OCI-LY1 (cell line): ENCODE measurements at regions not wholly inside any gene's neighbourhood (a gene's known extent, or its start where the extent isn't known, plus 50 kb on each side); places are given as distances from the start of the nearest gene placed in this dataset.
A peak's percentile ranks its signal among the peaks of the same experiment; 100 is the strongest.
"Not testable (repeated sequence)": the region's sequence is repeated elsewhere in the genome, so short reads cannot be mapped to it uniquely, and the experiment has no call there.

ENCODE experiments used
- H2AFZ ChIP-seq: fragments of 200-600 bp; sonication (generic), shearing (Covaris generic); 2 replicates; pipeline ENCODE4 v1.6.0; 2014; ENCODE audit warnings: antibody characterized with exemption, mild to moderate bottlenecking, low read length
- H3F3A ChIP-seq: fragments of 200-600 bp; sonication (generic), shearing (Covaris generic); 2 replicates; pipeline ENCODE4 v1.6.0; 2014; ENCODE audit warnings: mild to moderate bottlenecking, antibody characterized with exemption, low read length, moderate library complexity; ENCODE audit not compliant: insufficient read depth
- H3K27ac ChIP-seq: fragments of 200-600 bp; sonication (generic); 2 replicates; pipeline ENCODE4 v1.5.1; 2014; ENCODE audit warnings: low read length, mixed run types, mild to moderate bottlenecking, low read depth; ENCODE audit not compliant: poor library complexity, severe bottlenecking
- H3K27me3 ChIP-seq: fragments of 200-600 bp; sonication (generic); 2 replicates; pipeline ENCODE4 v1.6.0; 2014; ENCODE audit warnings: antibody characterized with exemption, mild to moderate bottlenecking, low read length, moderate library complexity; ENCODE audit not compliant: insufficient read depth
- H3K36me3 ChIP-seq: fragments of 200-600 bp; sonication (generic); 2 replicates; pipeline ENCODE4 v1.6.1; 2014; ENCODE audit warnings: mild to moderate bottlenecking, antibody characterized with exemption, low read length, moderate library complexity, mixed read lengths; ENCODE audit not compliant: insufficient read depth
- H3K4me1 ChIP-seq: fragments of 200-600 bp; sonication (generic); 2 replicates; pipeline ENCODE4 v1.5.1; 2014; ENCODE audit warnings: mild to moderate bottlenecking, low read length, moderate library complexity; ENCODE audit not compliant: insufficient read depth, severe bottlenecking
- H3K4me2 ChIP-seq: fragments of 200-600 bp; sonication (generic), shearing (Covaris generic); 2 replicates; pipeline ENCODE4 v1.6.1; 2014; ENCODE audit warnings: low read length
- H3K4me3 ChIP-seq: fragments of 200-600 bp; sonication (generic); 2 replicates; pipeline ENCODE4 v1.5.1; 2014; ENCODE audit warnings: low read length, low read depth, mild to moderate bottlenecking, mixed read lengths; ENCODE audit not compliant: poor library complexity, severe bottlenecking
- H3K79me2 ChIP-seq: fragments of 200-600 bp; shearing (Covaris generic); 2 replicates; pipeline ENCODE4 v1.6.1; 2016; ENCODE audit warnings: mixed run types, low read length, mixed read lengths; ENCODE audit not compliant: insufficient read depth
- H3K9ac ChIP-seq: fragments of 200-600 bp; sonication (generic), shearing (Covaris generic); 2 replicates; pipeline ENCODE4 v1.6.1; 2014; ENCODE audit warnings: mild to moderate bottlenecking, low read length, mixed read lengths
- H3K9me2 ChIP-seq: fragments of 200-600 bp; sonication (generic), shearing (Covaris generic); 2 replicates; pipeline ENCODE4 v1.6.1; 2014; ENCODE audit warnings: low read depth, mild to moderate bottlenecking, low read length, mixed read lengths
- H3K9me3 ChIP-seq: fragments of 200-600 bp; shearing (Covaris generic); 2 replicates; pipeline ENCODE4 v1.6.1; 2014; ENCODE audit warnings: low read length, mixed read lengths
- H4K20me1 ChIP-seq: fragments of 200-600 bp; sonication (generic), shearing (Covaris generic); 2 replicates; pipeline ENCODE4 v1.6.0; 2016; ENCODE audit warnings: mild to moderate bottlenecking, low read length; ENCODE audit not compliant: insufficient read depth
- EZH2 ChIP-seq: fragments of 200-600 bp; sonication (generic), shearing (Covaris generic); IDR thresholded peaks from 2 replicates; pipeline ENCODE4 v1.8.0; 2017; ENCODE audit warnings: borderline replicate concordance, mixed run types, mild to moderate bottlenecking, antibody characterized with exemption, low read length, moderate library complexity, mixed read lengths
- TF ChIP-seq, protein P1 (sequence below): fragments of 200-600 bp; sonication (generic), shearing (Covaris generic); IDR thresholded peaks from 2 replicates; pipeline ENCODE4 v1.5.1; 2017; ENCODE audit warnings: mild to moderate bottlenecking, antibody characterized with exemption, low read length, moderate library complexity, mixed read lengths

DNA sequence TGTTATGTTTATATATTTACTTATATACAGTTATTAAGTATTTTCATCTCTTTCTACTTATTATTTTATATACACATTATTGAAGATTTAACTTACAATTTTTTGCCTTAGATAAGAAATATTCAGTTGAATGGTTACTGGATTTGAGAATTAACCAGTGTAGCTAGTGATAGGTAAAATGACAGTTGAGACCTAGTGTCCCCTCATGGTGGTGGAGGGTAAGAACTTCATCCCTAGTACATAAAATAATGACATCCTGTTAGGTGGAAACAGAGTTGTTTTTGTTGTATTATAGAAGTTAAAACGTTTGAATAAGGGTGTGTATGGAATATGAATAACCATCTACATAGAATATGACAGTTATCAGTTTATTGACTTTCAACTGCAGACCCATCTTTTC is 1152.4 kb upstream of the ALCAM start:
- Histone ChIP-seq H2AFZ (no peak overlapping the region), H3K27ac (no peak overlapping the region), H3K79me2 (no peaks in the 10 kb centered on the region), H3K4me1 (peaks cover 3% of the 10 kb centered on the region), H3K9ac (no peak overlapping the region), H3K27me3 (no peaks in the 10 kb centered on the region), H3F3A (no peaks in the 10 kb centered on the region), H3K36me3 (no peaks in the 10 kb centered on the region), H3K9me3 (no peaks in the 10 kb centered on the region), H3K4me3 (no peak overlapping the region), H3K9me2 (no peaks in the 10 kb centered on the region), H4K20me1 (no peaks in the 10 kb centered on the region), H3K4me2 (no peak overlapping the region)
- no peak for TF ChIP-seq EZH2
- TF ChIP-seq, protein P1, sequence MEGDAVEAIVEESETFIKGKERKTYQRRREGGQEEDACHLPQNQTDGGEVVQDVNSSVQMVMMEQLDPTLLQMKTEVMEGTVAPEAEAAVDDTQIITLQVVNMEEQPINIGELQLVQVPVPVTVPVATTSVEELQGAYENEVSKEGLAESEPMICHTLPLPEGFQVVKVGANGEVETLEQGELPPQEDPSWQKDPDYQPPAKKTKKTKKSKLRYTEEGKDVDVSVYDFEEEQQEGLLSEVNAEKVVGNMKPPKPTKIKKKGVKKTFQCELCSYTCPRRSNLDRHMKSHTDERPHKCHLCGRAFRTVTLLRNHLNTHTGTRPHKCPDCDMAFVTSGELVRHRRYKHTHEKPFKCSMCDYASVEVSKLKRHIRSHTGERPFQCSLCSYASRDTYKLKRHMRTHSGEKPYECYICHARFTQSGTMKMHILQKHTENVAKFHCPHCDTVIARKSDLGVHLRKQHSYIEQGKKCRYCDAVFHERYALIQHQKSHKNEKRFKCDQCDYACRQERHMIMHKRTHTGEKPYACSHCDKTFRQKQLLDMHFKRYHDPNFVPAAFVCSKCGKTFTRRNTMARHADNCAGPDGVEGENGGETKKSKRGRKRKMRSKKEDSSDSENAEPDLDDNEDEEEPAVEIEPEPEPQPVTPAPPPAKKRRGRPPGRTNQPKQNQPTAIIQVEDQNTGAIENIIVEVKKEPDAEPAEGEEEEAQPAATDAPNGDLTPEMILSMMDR, result peak; percentile 11; the same call in 1 of the 2 replicates

DNA sequence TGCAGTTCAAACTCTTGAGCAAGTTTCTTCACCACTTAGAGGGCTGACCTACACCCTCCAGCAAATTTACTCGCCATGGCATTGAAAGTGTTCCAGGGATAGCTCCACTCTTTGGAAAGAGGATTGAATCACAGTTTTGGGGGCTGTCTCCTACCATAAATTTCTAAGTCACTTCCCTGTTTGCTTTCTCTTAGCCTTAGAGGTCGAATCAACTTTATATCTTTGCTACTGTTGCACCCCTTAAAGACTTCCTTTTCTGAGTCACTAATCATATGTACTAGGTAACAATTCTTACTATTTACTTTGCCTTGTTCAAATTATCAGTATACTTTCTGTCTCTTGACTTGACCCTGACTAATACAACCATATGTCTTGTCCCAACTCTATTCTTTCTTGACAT is 1151.8 kb upstream of the ALCAM start:
- no peaks in the 10 kb centered on the region for H3K9me3 ChIP-seq
- no peaks in the 10 kb centered on the region for H3K79me2 ChIP-seq
- no peak overlapping the region for H2AFZ ChIP-seq
- no peaks in the 10 kb centered on the region for H3K9me2 ChIP-seq
- H3K27me3 ChIP-seq, result no peaks in the 10 kb centered on the region
- H3K27ac ChIP-seq, result no peak overlapping the region
- TF ChIP-seq, protein P1, result no peak
- no peak for TF ChIP-seq EZH2
- H3F3A ChIP-seq, result no peaks in the 10 kb centered on the region
- H3K36me3 ChIP-seq, result no peaks in the 10 kb centered on the region
- H3K4me3 ChIP-seq, result no peak overlapping the region
- H3K4me2 ChIP-seq, result no peak overlapping the region
- H4K20me1 ChIP-seq, result no peaks in the 10 kb centered on the region
- peaks cover 3% of the 10 kb centered on the region for H3K4me1 ChIP-seq
- H3K9ac ChIP-seq, result no peak overlapping the region

DNA sequence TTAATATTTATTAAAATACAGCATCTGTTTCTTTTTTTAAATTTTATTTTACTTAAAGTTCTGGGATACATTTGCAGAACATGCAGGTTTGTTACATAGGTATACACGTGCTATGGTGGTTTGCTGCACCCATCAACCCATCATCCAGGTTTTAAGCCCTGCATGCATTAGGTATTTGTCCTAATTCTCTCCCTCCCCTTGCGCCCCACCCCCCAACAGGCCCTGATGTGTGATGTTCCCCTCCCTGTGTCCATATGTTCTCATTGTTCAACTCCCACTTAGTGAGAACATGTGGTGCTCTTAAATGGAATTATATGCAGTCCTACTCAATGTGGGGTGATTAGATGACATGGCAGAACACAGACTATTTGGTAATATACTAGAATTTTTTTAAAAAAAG is 1147.7 kb upstream of the ALCAM start:
- not testable (repeated sequence) for H3F3A ChIP-seq, H3K9ac ChIP-seq, H2AFZ ChIP-seq, H3K9me2 ChIP-seq, H3K4me1 ChIP-seq, H3K27me3 ChIP-seq, H4K20me1 ChIP-seq, H3K4me3 ChIP-seq, H3K4me2 ChIP-seq, H3K27ac ChIP-seq, H3K9me3 ChIP-seq, H3K36me3 ChIP-seq, H3K79me2 ChIP-seq

DNA sequence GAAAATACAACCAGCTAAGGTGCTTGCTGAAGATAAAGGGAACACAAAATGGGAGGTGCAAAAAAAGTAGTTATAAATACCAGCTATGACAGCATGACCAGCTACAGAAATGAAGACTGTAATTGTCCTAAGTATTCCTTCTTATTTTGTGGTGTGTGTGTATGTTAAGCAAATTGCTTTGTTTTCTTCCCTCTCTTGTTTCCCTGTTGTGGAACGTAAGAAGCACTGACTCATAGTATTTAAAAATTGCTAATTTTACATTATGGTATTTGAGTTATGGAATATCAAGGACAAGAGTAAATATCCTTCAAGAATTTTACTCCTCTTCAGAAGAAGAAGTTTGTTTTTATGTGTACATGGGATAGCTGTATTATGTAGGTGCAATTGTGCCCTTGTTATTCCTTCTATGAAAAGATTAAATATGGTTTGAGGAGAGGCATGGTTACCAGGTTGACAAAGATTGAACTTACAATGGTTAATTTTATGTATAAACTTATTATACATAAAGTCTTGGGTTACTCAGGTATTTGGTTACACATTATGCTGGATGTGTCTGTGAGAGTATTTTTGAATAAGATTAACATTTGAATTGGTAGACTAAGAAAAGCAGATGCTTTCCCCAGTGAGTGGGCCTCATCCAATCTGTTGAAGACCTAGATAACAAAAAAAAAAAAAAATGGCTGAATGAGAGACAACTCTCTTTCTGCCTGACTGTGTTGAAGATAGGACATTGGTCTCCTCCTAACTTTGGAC is 1132.1 kb upstream of the ALCAM start:
- Histone ChIP-seq H3K27ac (no peak overlapping the region), H3K4me1 (no peaks in the 10 kb centered on the region), H3K79me2 (no peaks in the 10 kb centered on the region), H2AFZ (no peak overlapping the region), H3K9me3 (no peaks in the 10 kb centered on the region), H3K4me3 (no peak overlapping the region), H3K27me3 (no peaks in the 10 kb centered on the region), H3K4me2 (no peak overlapping the region), H3K36me3 (no peaks in the 10 kb centered on the region), H4K20me1 (no peaks in the 10 kb centered on the region), H3K9me2 (no peaks in the 10 kb centered on the region), H3F3A (no peaks in the 10 kb centered on the region), H3K9ac (no peak overlapping the region)
- TF ChIP-seq, protein P1, result no peak
- TF ChIP-seq EZH2, result no peak
